K562 (cell line): ENCODE measurements at regions not wholly inside any gene's neighbourhood (a gene's known extent, or its start where the extent isn't known, plus 50 kb on each side); places are given as distances from the start of the nearest gene placed in this dataset.

Source experiments
- ATAC-seq: fragments of 200-7000 bp; cut with Tn5 transposase; 3 replicates; pipeline ENCODE4 v1.9.1; 2020; ENCODE audit warnings: moderate library complexity
- BruUV-seq: library from RNA; stranded (reverse); fragments of 400-500 nt; replicated peaks from 2 replicates; lab custom pipeline; 2021; lab: Mats Ljungman, UMichigan
- CTCF ChIA-PET: fragments of 300-600 bp; formaldehyde crosslinking; extraction: SDS; loops from one replicate; lab custom pipeline; 2021; ENCODE audit warnings: low intra/inter-chr PET ratio; lab: Yijun Ruan, JAX
- POLR2A ChIA-PET: fragments of 300-600, 350-650 bp; sonication (Branson Sonifier 250); formaldehyde crosslinking; extraction: SDS; loops from one replicate; lab custom pipeline; 2021; ENCODE audit warnings: antibody characterized with exemption, inconsistent platforms; lab: Yijun Ruan, JAX
- DNase-seq, 4 experiments: peaks; one replicate each; pipeline versions ENCODE4 v3.0.0 to v3.0.0-alpha.2; 2011 to 2018; ENCODE audit warnings: low spot score in 3 of 4, mixed read lengths in 3 of 4; ENCODE audit errors: extremely low read depth in 1 of 4
- FAIRE-seq: peaks from 2 replicates; lab custom pipeline; 2011; peaks lifted over from hg19 to GRCh38; lab: Jason Lieb, UNC
- H2AFZ ChIP-seq: 2 replicates; pipeline ENCODE4 v1.6.0; 2011; ENCODE audit warnings: low read depth, low read length, control low read depth, inconsistent platforms
- H3K27ac ChIP-seq: fragments of 200-600 bp; 3 replicates; pipeline ENCODE4 v1.8.0; 2011; ENCODE audit warnings: low read depth, mild to moderate bottlenecking, control low read depth, inconsistent platforms, low read length, moderate library complexity, mixed read lengths; ENCODE audit errors: extremely low read depth
- H3K27me3 ChIP-seq, 2 experiments: fragments of 300-600 bp in 1 of 2; 2 replicates in 1 of 2; 3 replicates in 1 of 2; pipeline versions ENCODE4 v1.6.0 to v1.8.0; 2011; ENCODE audit warnings: inconsistent platforms in 2 of 2, low read length in 2 of 2, mild to moderate bottlenecking in 1 of 2, mixed read lengths in 1 of 2, moderate library complexity in 1 of 2; ENCODE audit not compliant: control insufficient read depth in 2 of 2, insufficient read depth in 2 of 2
- H3K36me3 ChIP-seq: fragments of 300-600 bp; 3 replicates; pipeline ENCODE4 v1.8.0; 2011; ENCODE audit warnings: mild to moderate bottlenecking, low read length, inconsistent platforms; ENCODE audit not compliant: control insufficient read depth, insufficient read depth
- H3K4me1 ChIP-seq, 2 experiments: fragments of 200-600 bp in 1 of 2; replicated peaks in 1 of 2; 2 replicates in 1 of 2; 3 replicates in 1 of 2; pipeline versions ENCODE4 v1.5.1 to v1.8.0; 2011; ENCODE audit warnings: inconsistent platforms in 2 of 2, low read length in 2 of 2, mild to moderate bottlenecking in 1 of 2, mixed read lengths in 1 of 2, moderate library complexity in 1 of 2; ENCODE audit not compliant: control insufficient read depth in 2 of 2, insufficient read depth in 2 of 2
- H3K4me2 ChIP-seq: 2 replicates; pipeline ENCODE4 v1.6.1; 2011; ENCODE audit warnings: low read length, control low read depth, inconsistent platforms, mixed read lengths; ENCODE audit not compliant: insufficient read depth
- H3K4me3 ChIP-seq: fragments of 200-600 bp; sonication (generic), shearing (Covaris generic); 2 replicates; pipeline ENCODE4 v1.5.1; 2016; ENCODE audit warnings: control low read depth, inconsistent platforms
- H3K79me2 ChIP-seq: fragments of 200-600 bp; 3 replicates; pipeline ENCODE4 v1.8.0; 2011; ENCODE audit warnings: low read length, inconsistent platforms; ENCODE audit not compliant: control insufficient read depth, insufficient read depth
- H3K9ac ChIP-seq, 2 experiments: 2 replicates each; pipeline versions ENCODE4 v1.6.0 to v1.6.1; 2011; ENCODE audit warnings: low read depth in 2 of 2, low read length in 2 of 2, control low read depth in 1 of 2, inconsistent platforms in 1 of 2, mild to moderate bottlenecking in 1 of 2, mixed read lengths in 1 of 2; ENCODE audit not compliant: insufficient read depth in 1 of 2
- H3K9me1 ChIP-seq: one replicate; pipeline ENCODE4 v1.6.0; 2011; ENCODE audit warnings: inconsistent platforms, mild to moderate bottlenecking, low read length, moderate library complexity; ENCODE audit not compliant: control insufficient read depth, insufficient read depth
- H3K9me3 ChIP-seq: replicated peaks from 2 replicates; pipeline ENCODE4 v1.5.1; 2011; ENCODE audit warnings: low read depth, low read length, inconsistent platforms; ENCODE audit not compliant: control insufficient read depth, insufficient read depth
- H4K20me1 ChIP-seq: replicated peaks from 2 replicates; pipeline ENCODE4 v1.6.1; 2011; ENCODE audit warnings: low read length, inconsistent platforms, mixed read lengths; ENCODE audit not compliant: control insufficient read depth, insufficient read depth
- CEBPG ChIP-seq, 3 experiments: fragments of 200-800 bp in 1 of 3; sonication (Bioruptor generic) in 1 of 3; sonication (generic) in 1 of 3; formaldehyde crosslinking in 1 of 3; IDR thresholded peaks in 2 of 3; conservative IDR thresholded peaks in 1 of 3; 2 replicates each; pipeline versions ENCODE4 v1.6.1 to v1.8.0; 2016 to 2022; ENCODE audit warnings: missing compliant biosample characterization in 2 of 3, missing genetic modification characterization in 2 of 3, mild to moderate bottlenecking in 1 of 3, missing genetic modification reagents in 1 of 3
- CREB3 ChIP-seq: fragments of 450-650 bp; conservative IDR thresholded peaks from 2 replicates; pipeline ENCODE4 v1.6.1; 2016; ENCODE audit warnings: missing genetic modification characterization, low read depth, mild to moderate bottlenecking, missing compliant biosample characterization, moderate library complexity
- FOXO4 ChIP-seq: fragments of 450-650 bp; formaldehyde crosslinking; IDR thresholded peaks from 2 replicates; pipeline ENCODE4 v1.4.0; 2020; ENCODE audit warnings: mild to moderate bottlenecking, moderate library complexity
- IFI16 ChIP-seq: fragments of 250-450 bp; sonication (Bioruptor Pico); IDR thresholded peaks from 2 replicates; pipeline ENCODE4 v2.1.2; 2022; ENCODE audit warnings: mild to moderate bottlenecking, inconsistent platforms
- MCM2 ChIP-seq: fragments of 450-650 bp; IDR thresholded peaks from 2 replicates; pipeline ENCODE4 v1.6.1; 2017; ENCODE audit warnings: low read depth, mild to moderate bottlenecking
- MCM5 ChIP-seq: fragments of 450-650 bp; IDR thresholded peaks from 2 replicates; pipeline ENCODE4 v1.6.1; 2016; ENCODE audit warnings: low read depth
- POLR2G ChIP-seq: fragments of 200-400 bp; formaldehyde crosslinking; IDR thresholded peaks from 2 replicates; pipeline ENCODE4 v1.6.1; 2017; ENCODE audit warnings: low read depth, mild to moderate bottlenecking, antibody characterized with exemption, low read length, moderate library complexity
- RBM25 ChIP-seq: fragments of 200-400 bp; formaldehyde crosslinking; IDR thresholded peaks from 2 replicates; pipeline ENCODE4 v1.6.1; 2018; ENCODE audit warnings: low read length, low read depth, moderate library complexity; ENCODE audit not compliant: severe bottlenecking
- TFAM ChIP-seq: fragments of 250-450 bp; sonication (Bioruptor Pico); conservative IDR thresholded peaks from 2 replicates; pipeline ENCODE4 v1.5.0; 2021; ENCODE audit warnings: mild to moderate bottlenecking, moderate library complexity
- ZBTB8A ChIP-seq: fragments of 450-650 bp; IDR thresholded peaks from 2 replicates; pipeline ENCODE4 v1.6.1; 2018; ENCODE audit warnings: mild to moderate bottlenecking, moderate library complexity; ENCODE audit not compliant: partially characterized antibody
- ZNF140 ChIP-seq: fragments of 250-450 bp; sonication (Bioruptor Pico); IDR thresholded peaks from 2 replicates; pipeline ENCODE4 v1.8.0; 2021; ENCODE audit warnings: moderate library complexity, mild to moderate bottlenecking, inconsistent platforms
- ZNF316 ChIP-seq: fragments of 450-650 bp; IDR thresholded peaks from 2 replicates; pipeline ENCODE4 v1.6.1; 2016
- ZSCAN29 ChIP-seq: fragments of 450-650 bp; IDR thresholded peaks from 2 replicates; pipeline ENCODE4 v1.6.1; 2017
- ZSCAN32 ChIP-seq: fragments of 450-650 bp; formaldehyde crosslinking; IDR thresholded peaks from 2 replicates; pipeline ENCODE4 v1.4.0; 2020; ENCODE audit warnings: mild to moderate bottlenecking, moderate library complexity
- WGBS: fragments of 100-300 bp; shearing (Covaris generic); methylation state at CpG from one replicate; pipeline ENCODE4 v1.1.6; 2016; ENCODE audit warnings: low coverage, mixed read lengths; ENCODE audit not compliant: insufficient coverage; ENCODE audit errors: missing lambda C conversion rate; 5-methylcytosine and 5-hydroxymethylcytosine counted together
- in situ Hi-C: fragments of 300-500 bp; cut with MboI; formaldehyde crosslinking; loops from 4 replicates; pipeline ENCODE4 v1.15.0; 2018; ENCODE audit warnings: inconsistent platforms, mixed read lengths
- intact Hi-C: fragments of 100-400 bp; cut with micrococcal nuclease; formaldehyde crosslinking; loops from 2 replicates; pipeline ENCODE4 v1.14.2; 2022
- TF ChIP-seq, protein P1 (sequence below): IDR thresholded peaks from 2 replicates; pipeline ENCODE4 v1.6.1; 2016; ENCODE audit warnings: missing genetic modification characterization, missing compliant biosample characterization

DNA sequence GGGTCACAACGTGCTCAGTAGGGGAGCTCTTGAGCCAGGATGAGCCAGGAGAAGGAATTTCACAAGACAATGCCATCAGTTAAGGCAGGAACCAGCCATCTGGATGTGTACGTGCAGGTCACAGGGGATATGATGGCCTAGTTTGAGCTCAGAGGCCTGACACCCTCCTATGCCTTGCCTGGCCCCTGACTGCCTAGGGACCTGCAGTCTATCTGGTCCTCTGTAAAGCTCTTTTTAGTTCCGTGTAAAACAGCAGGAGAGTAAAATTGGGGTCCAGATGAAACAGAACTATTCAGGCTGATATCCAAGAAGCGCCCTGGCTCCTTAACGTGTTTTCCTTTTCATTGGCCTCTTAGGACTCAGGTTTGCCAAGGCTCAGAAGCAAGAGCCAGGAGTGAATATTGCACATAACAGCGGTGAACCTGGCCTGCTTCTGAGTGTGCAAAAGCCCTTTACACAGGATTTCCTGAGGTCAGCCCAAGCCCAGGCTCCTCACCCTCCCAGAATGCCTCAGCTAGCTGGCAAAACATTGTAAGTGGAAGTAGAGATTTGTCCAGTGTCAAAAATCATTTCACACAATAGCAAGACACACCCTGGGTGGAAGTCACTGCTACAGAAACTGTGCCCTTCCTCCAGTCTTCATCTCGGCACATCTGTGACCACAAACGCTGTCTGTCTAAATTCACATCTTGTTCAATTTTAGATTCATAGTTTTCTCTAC lies 777.2 kb downstream of the UQCRFS1 start:
- no peaks in the 10 kb centered on the region for H3K9me1 ChIP-seq
- no TSS peak for BruUV-seq
- H2AFZ ChIP-seq, result no peak overlapping the region
- no peak overlapping the region for H3K4me3 ChIP-seq
- no peak for ATAC-seq
- TF ChIP-seq POLR2G (no peak), RBM25 (no peak), ZSCAN29 (no peak), ZBTB8A (no peak), TFAM (CRISPR knock-in tag) (no peak), ZNF140 (no peak), MCM5 (no peak), ZSCAN32 (no peak), MCM2 (no peak), CREB3 (no peak), FOXO4 (CRISPR knock-in tag) (no peak), CEBPG (CRISPR knock-in tag; IDR thresholded peaks at IDR 0.05) (no peak), CEBPG (tag; conservative IDR thresholded peaks at IDR 0.05 in 1 of 2, IDR thresholded peaks at IDR 0.05 in 1 of 2) (no peak), ZNF316 (no peak), IFI16 (CRISPR knock-in tag) (no peak)
- TF ChIP-seq, protein P1, sequence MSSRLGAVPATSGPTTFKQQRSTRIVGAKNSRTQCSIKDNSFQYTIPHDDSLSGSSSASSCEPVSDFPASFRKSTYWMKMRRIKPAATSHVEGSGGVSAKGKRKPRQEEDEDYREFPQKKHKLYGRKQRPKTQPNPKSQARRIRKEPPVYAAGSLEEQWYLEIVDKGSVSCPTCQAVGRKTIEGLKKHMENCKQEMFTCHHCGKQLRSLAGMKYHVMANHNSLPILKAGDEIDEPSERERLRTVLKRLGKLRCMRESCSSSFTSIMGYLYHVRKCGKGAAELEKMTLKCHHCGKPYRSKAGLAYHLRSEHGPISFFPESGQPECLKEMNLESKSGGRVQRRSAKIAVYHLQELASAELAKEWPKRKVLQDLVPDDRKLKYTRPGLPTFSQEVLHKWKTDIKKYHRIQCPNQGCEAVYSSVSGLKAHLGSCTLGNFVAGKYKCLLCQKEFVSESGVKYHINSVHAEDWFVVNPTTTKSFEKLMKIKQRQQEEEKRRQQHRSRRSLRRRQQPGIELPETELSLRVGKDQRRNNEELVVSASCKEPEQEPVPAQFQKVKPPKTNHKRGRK (tag), result no peak
- TF ChIP-seq, all 486 proteins: peak for 0
- Histone ChIP-seq H3K9ac (no peak overlapping the region), H3K9me3 (no peaks in the 10 kb centered on the region), H3K4me2 (no peak overlapping the region), H3K36me3 (peaks cover 51% of the 10 kb centered on the region), H4K20me1 (peaks cover 15% of the 10 kb centered on the region), H3K27ac (no peak overlapping the region), H3K27me3 (no peaks in the 10 kb centered on the region), H3K4me1 (peaks cover 0 to 2% of the 10 kb centered on the region in 2 experiments; a peak in 1 of 5 replicates), H3K79me2 (peaks cover 21% of the 10 kb centered on the region; the same call in 2 of the 3 replicates)
- CTCF ChIA-PET, result no interaction called here
- intact Hi-C loops, result no loop called here
- in situ Hi-C loops, result no loop called here
- DNase-seq (no peak), FAIRE-seq (no peak)
- POLR2A ChIA-PET, result no interaction called here
- 57% methylated on average over 8 of the region's 8 CpGs for WGBS
